ENCODE measurements at regions not wholly inside any gene's neighbourhood (a gene's known extent, or its start where the extent isn't known, plus 50 kb on each side); places are given as distances from the start of the nearest gene placed in this dataset.

- Histone ChIP-seq H3K36me3 (replicated peaks) (no peaks in the 10 kb centered on the region), H3K4me3 (ENCODE audit: low read depth, low read length) (no peak overlapping the region), H3K27ac (no peak overlapping the region), H3K27me3 (replicated peaks) (no peaks in the 10 kb centered on the region)
- TF ChIP-seq, protein P1, sequence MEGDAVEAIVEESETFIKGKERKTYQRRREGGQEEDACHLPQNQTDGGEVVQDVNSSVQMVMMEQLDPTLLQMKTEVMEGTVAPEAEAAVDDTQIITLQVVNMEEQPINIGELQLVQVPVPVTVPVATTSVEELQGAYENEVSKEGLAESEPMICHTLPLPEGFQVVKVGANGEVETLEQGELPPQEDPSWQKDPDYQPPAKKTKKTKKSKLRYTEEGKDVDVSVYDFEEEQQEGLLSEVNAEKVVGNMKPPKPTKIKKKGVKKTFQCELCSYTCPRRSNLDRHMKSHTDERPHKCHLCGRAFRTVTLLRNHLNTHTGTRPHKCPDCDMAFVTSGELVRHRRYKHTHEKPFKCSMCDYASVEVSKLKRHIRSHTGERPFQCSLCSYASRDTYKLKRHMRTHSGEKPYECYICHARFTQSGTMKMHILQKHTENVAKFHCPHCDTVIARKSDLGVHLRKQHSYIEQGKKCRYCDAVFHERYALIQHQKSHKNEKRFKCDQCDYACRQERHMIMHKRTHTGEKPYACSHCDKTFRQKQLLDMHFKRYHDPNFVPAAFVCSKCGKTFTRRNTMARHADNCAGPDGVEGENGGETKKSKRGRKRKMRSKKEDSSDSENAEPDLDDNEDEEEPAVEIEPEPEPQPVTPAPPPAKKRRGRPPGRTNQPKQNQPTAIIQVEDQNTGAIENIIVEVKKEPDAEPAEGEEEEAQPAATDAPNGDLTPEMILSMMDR (IDR thresholded peaks at IDR 0.05; ENCODE audit: low read depth, low read length, missing control alignments): no peak
- in situ Hi-C loops (cut with HindIII; ENCODE audit: low pct_ligation_motif_present, low sequenced_read_pairs): no loop called here
- no peak for DNase-seq
Measured at GRCh38 chr3:70421506-70421905, 109.1 kb upstream of the MDFIC2 start.

DNA sequence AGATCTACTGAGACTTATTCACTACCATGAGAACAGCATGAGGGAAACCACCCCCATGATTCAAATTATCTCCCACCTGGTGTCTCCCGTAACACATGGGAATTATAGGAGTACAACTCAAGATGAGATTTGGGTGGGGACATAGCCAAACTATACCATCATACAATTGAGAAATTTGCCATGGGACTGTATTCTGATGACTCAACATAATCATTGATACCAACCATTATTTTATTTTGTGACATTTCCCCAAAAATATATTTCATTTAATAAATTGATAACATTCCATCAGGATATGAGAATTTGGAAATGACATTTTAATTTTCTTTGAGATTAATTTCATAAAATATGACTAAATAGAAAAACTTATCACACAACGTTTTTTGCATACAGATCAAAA is 96.6 kb upstream of the MDFIC2 start:
- Histone ChIP-seq H3K36me3 (replicated peaks) (no peaks in the 10 kb centered on the region), H3K27ac (no peak overlapping the region), H3K4me3 (ENCODE audit: low read depth, low read length) (no peak overlapping the region), H3K27me3 (replicated peaks) (no peaks in the 10 kb centered on the region)
- TF ChIP-seq, protein P1 (IDR thresholded peaks at IDR 0.05; ENCODE audit: low read depth, low read length, missing control alignments): no peak
- in situ Hi-C loops (cut with HindIII; ENCODE audit: low pct_ligation_motif_present, low sequenced_read_pairs): no loop called here
- DNase-seq: no peak

DNA sequence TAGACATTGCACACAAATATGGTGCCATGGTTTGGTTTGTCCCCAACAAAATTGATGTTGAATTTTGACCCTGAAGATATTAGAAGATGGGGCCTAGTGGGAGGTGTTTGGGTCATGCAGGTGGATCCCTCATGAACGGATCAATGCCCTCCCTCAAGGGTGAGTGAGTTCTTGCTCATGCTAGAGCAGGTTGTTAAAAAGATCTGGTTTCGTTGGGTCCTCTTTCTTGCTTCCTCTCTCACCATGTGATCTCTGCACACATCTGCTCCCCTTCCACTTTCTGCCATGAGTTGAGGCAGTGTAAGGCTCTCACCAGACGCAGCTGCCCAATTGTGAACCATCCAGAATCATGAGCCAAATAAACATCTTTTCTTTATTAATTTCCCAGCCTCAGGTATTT is 87.8 kb upstream of the MDFIC2 start:
- TF ChIP-seq, protein P1 (IDR thresholded peaks at IDR 0.05; ENCODE audit: low read depth, low read length, missing control alignments): no peak
- Histone ChIP-seq H3K27ac (no peak overlapping the region), H3K36me3 (replicated peaks) (no peaks in the 10 kb centered on the region), H3K27me3 (replicated peaks) (no peaks in the 10 kb centered on the region), H3K4me3 (ENCODE audit: low read depth, low read length) (no peak overlapping the region)
- in situ Hi-C loops (cut with HindIII; ENCODE audit: low pct_ligation_motif_present, low sequenced_read_pairs): no loop called here
- DNase-seq: no peak

DNA sequence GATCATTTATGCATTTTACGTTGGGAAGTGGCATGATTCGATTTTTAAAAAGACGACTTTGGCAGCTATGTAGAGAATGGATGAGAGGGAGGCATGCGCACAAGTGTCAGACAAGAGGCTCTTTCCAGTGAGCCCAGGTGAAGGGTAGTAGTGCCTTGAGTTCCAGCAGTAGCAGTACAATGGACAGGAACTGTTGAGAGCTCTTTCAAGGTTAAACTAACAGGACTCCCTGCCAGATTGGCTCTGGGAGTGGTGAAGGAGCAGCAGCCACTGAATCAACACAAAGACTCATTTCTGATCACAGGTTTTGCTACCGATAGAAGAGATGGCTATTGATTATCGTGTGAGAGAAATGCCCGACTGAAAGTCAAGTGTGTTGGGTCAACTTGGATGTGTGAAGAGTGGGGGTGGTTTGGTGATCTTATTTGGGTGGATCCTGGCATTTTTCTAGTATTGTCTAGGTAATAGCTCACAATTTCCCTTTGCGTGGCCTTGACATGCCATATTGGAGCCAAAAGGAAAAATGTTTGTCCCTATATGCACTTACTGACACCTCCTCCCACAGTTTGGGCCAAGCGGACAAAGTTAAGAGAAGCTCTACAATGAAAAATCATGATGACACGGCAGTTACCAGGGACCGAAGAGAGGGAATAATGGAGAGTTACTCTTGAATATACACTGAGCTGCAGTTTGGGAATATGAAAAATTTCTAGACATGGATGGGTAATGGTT is 81.6 kb upstream of the MDFIC2 start:
- DNase-seq: no peak
- in situ Hi-C loops (cut with HindIII; ENCODE audit: low pct_ligation_motif_present, low sequenced_read_pairs): no loop called here
- H3K27me3 ChIP-seq (replicated peaks): no peaks in the 10 kb centered on the region
- no peaks in the 10 kb centered on the region for H3K36me3 ChIP-seq (replicated peaks)
- TF ChIP-seq, protein P1 (IDR thresholded peaks at IDR 0.05; ENCODE audit: low read depth, low read length, missing control alignments): no peak
- H3K27ac ChIP-seq: no peak overlapping the region
- H3K4me3 ChIP-seq (ENCODE audit: low read depth, low read length): no peak overlapping the region

- no peaks in the 10 kb centered on the region for H3K36me3 ChIP-seq (replicated peaks)
- DNase-seq: no peak
- H3K27ac ChIP-seq: no peak overlapping the region
- no peak overlapping the region for H3K4me3 ChIP-seq (ENCODE audit: low read depth, low read length)
- no peaks in the 10 kb centered on the region for H3K27me3 ChIP-seq (replicated peaks)
- in situ Hi-C loops (cut with HindIII; ENCODE audit: low pct_ligation_motif_present, low sequenced_read_pairs): no loop called here
- TF ChIP-seq, protein P1 (IDR thresholded peaks at IDR 0.05; ENCODE audit: low read depth, low read length, missing control alignments): no peak
Measured at GRCh38 chr3:70392227-70392626, 79.8 kb upstream of the MDFIC2 start.

GRCh38 chr3:70387889-70388288 is 75.5 kb upstream of the MDFIC2 start:
- TF ChIP-seq, protein P1 (IDR thresholded peaks at IDR 0.05; ENCODE audit: low read depth, low read length, missing control alignments): no peak
- DNase-seq: no peak
- H3K4me3 ChIP-seq (ENCODE audit: low read depth, low read length): no peak overlapping the region
- in situ Hi-C loops (cut with HindIII; ENCODE audit: low pct_ligation_motif_present, low sequenced_read_pairs): no loop called here
- no peaks in the 10 kb centered on the region for H3K27me3 ChIP-seq (replicated peaks)
- H3K27ac ChIP-seq: no peak overlapping the region
- H3K36me3 ChIP-seq (replicated peaks): no peaks in the 10 kb centered on the region

All from brain microvascular endothelial cell (primary cell).